ENCODE measurements at regions not wholly inside any gene's neighbourhood (a gene's known extent, or its start where the extent isn't known, plus 50 kb on each side); places are given as distances from the start of the nearest gene placed in this dataset.

- Histone ChIP-seq H4K20me1 (ENCODE audit: insufficient read depth, low read length) (no peaks in the 10 kb centered on the region), H3K9me3 (ENCODE audit: low read length) (no peaks in the 10 kb centered on the region), H3K79me2 (ENCODE audit: insufficient read depth, low read length) (no peaks in the 10 kb centered on the region), H3K4me1 (ENCODE audit: insufficient read depth, low read length) (no peaks in the 10 kb centered on the region), H3K4me2 (ENCODE audit: low read depth, low read length) (no peak overlapping the region), H2AFZ (ENCODE audit: low read length) (no peak overlapping the region), H3K27me3 (ENCODE audit: control insufficient read depth in 1 of 2, insufficient read depth in 2 of 2, low read length in 2 of 2) (peaks cover 0 to 10% of the 10 kb centered on the region in 2 experiments; a peak in 1 of 5 replicates), H3K27ac (ENCODE audit: extremely low read length, insufficient read depth, low read length) (no peak overlapping the region), H3K4me3 (replicated peaks in 1 of 3; ENCODE audit: insufficient read depth in 1 of 3, low read depth in 2 of 3, low read length in 3 of 3) (no peak overlapping the region), H3K36me3 (replicated peaks in 1 of 2; ENCODE audit: control insufficient read depth in 1 of 2, insufficient read depth in 2 of 2, low read length in 2 of 2) (no peaks in the 10 kb centered on the region), H3K9ac (ENCODE audit: insufficient read depth, low read depth, low read length) (no peak overlapping the region)
- TF ChIP-seq BORCS8-MEF2B (CRISPR knock-in tag; IDR thresholded peaks at IDR 0.05) (no peak), PHF8 (CRISPR knock-in tag; IDR thresholded peaks at IDR 0.05) (no peak), NFE2 (CRISPR knock-in tag; IDR thresholded peaks at IDR 0.05) (no peak), ZNF24 (IDR thresholded peaks at IDR 0.05) (no peak), ZNF800 (CRISPR knock-in tag; IDR thresholded peaks at IDR 0.05) (no peak), MNT (IDR thresholded peaks at IDR 0.05) (no peak), CSRNP1 (CRISPR knock-in tag; IDR thresholded peaks at IDR 0.05) (no peak)
- CTCF ChIA-PET (ENCODE audit: low intra/inter-chr PET ratio, low total read pairs), result no interaction called here
- in situ Hi-C loops (cut with HindIII; ENCODE audit: extremely low pct_ligation_motif_present, low pct_unique_long_range_greater_than_20kb) (no loop called here), intact Hi-C loops (cut with micrococcal nuclease; ENCODE audit: unreplicated experiment) (no loop called here)
- ATAC-seq (no peak), DNase-seq (ENCODE audit: low spot score) (no peak), FAIRE-seq (no peak)
- POLR2A ChIA-PET, result no interaction called here
- no TSS peak for BruUV-seq (replicated peaks)
Measured at GRCh38 chr5:38645508-38645907, 89.1 kb upstream of the LIFR start.
